ENCODE measurements at regions not wholly inside any gene's neighbourhood (a gene's known extent, or its start where the extent isn't known, plus 50 kb on each side); places are given as distances from the start of the nearest gene placed in this dataset.
"Not testable (repeated sequence)": the region's sequence is repeated elsewhere in the genome, so short reads cannot be mapped to it uniquely, and the experiment has no call there.

DNA sequence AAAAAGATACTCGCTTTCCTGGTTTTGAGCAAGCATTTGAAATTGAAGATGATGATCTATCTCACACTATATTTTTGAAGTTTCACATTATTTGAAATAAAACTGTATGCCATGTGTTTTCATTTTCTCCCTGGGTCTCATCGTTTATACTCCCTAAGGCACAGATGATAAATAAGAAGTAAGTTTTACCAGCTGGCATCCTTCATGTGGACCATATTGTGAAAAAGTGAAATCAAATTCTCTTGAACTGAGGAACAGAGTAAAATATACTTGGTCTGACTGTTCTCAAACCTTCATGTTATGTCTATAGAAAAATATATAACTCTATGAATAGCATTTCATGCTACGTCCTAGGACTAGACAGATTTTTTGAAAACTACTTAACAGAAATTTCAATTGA lies 1600.9 kb upstream of the C9orf72 start:
- no peaks in the 10 kb centered on the region for H3K9me3 ChIP-seq (ENCODE audit: control extremely low read depth in 1 of 5, control insufficient read depth in 4 of 5, insufficient read depth in 2 of 5, low read depth in 1 of 5, low read length in 4 of 5)
- no peaks in the 10 kb centered on the region for H3K4me1 ChIP-seq (ENCODE audit: control extremely low read depth in 1 of 4, control insufficient read depth in 4 of 4, insufficient read depth in 4 of 4, low read length in 3 of 4)
- POLR2A ChIA-PET: no interaction called here
- peaks cover 0 to 2% (median 0%) of the 10 kb centered on the region in 5 experiments for H3K27me3 ChIP-seq (replicated peaks in 2 of 5; ENCODE audit: control insufficient read depth in 4 of 5, insufficient read depth in 5 of 5, low read length in 4 of 5)
- no peak for DNase-seq
- H3K27ac ChIP-seq (ENCODE audit: insufficient read depth in 1 of 2, low read depth in 1 of 2, low read length in 2 of 2, poor library complexity in 1 of 2, severe bottlenecking in 2 of 2): no peak overlapping the region
- no peaks in the 10 kb centered on the region for H3K36me3 ChIP-seq (ENCODE audit: control insufficient read depth in 4 of 4, insufficient read depth in 4 of 4, low read length in 3 of 4)
- CTCF ChIA-PET: no interaction called here
- no CpG with 5 or more reads among the region's 3 CpGs for WGBS (ENCODE audit: insufficient coverage)
- H3K4me3 ChIP-seq (ENCODE audit: control insufficient read depth in 1 of 7, extremely low read depth in 1 of 7, insufficient read depth in 4 of 7, low read depth in 2 of 7, low read length in 6 of 7): no peak overlapping the region

DNA sequence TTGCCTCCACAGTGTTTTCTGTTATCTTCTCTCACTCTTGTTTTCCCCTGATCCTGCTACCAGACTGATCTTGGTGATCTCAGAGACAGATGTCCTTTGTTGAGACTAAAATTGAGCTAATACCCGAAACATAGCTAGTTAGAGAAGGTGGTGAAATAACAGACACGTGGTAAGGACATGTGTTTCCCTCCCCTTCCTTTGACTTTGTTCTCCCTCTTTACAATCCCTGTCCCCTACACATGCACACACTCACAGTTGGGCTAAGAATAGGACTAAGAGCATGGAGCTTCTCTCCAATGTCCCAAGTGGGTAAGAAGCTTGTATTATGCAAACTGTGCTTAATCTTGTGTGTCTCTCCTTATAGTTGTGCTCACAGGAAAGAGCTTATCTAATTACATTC lies 1603.0 kb upstream of the C9orf72 start:
- no peak overlapping the region for H3K27ac ChIP-seq (ENCODE audit: insufficient read depth in 1 of 2, low read depth in 1 of 2, low read length in 2 of 2, poor library complexity in 1 of 2, severe bottlenecking in 2 of 2)
- CTCF ChIA-PET: no interaction called here
- DNase-seq: no peak

GRCh38 chr9:29176786-29177185 lies 1603.5 kb upstream of the C9orf72 start:
- ChIA-PET POLR2A (no interaction called here), CTCF (no interaction called here)
- no peaks in the 10 kb centered on the region for H3K4me1 ChIP-seq (ENCODE audit: control extremely low read depth in 1 of 4, control insufficient read depth in 4 of 4, insufficient read depth in 4 of 4, low read length in 3 of 4)
- no peak for DNase-seq
- H3K9me3 ChIP-seq (ENCODE audit: control extremely low read depth in 1 of 5, control insufficient read depth in 4 of 5, insufficient read depth in 2 of 5, low read depth in 1 of 5, low read length in 4 of 5): no peaks in the 10 kb centered on the region
- no peak overlapping the region for H3K27ac ChIP-seq (ENCODE audit: insufficient read depth in 1 of 2, low read depth in 1 of 2, low read length in 2 of 2, poor library complexity in 1 of 2, severe bottlenecking in 2 of 2)
- H3K4me3 ChIP-seq (ENCODE audit: control insufficient read depth in 1 of 7, extremely low read depth in 1 of 7, insufficient read depth in 4 of 7, low read depth in 2 of 7, low read length in 6 of 7): no peak overlapping the region
- WGBS (ENCODE audit: insufficient coverage): no CpG with 5 or more reads among the region's 2 CpGs
- peaks cover 0 to 2% (median 0%) of the 10 kb centered on the region in 5 experiments for H3K27me3 ChIP-seq (replicated peaks in 2 of 5; ENCODE audit: control insufficient read depth in 4 of 5, insufficient read depth in 5 of 5, low read length in 4 of 5)
- no peaks in the 10 kb centered on the region for H3K36me3 ChIP-seq (ENCODE audit: control insufficient read depth in 4 of 4, insufficient read depth in 4 of 4, low read length in 3 of 4)

More for the DNA sequence above, 1603.0 kb upstream of the C9orf72 start:
- WGBS (ENCODE audit: insufficient coverage): no CpG with 5 or more reads among the region's 2 CpGs
- no peaks in the 10 kb centered on the region for H3K9me3 ChIP-seq (ENCODE audit: control extremely low read depth in 1 of 5, control insufficient read depth in 4 of 5, insufficient read depth in 2 of 5, low read depth in 1 of 5, low read length in 4 of 5)
- H3K27me3 ChIP-seq (replicated peaks in 2 of 5; ENCODE audit: control insufficient read depth in 4 of 5, insufficient read depth in 5 of 5, low read length in 4 of 5): peaks cover 0 to 2% (median 0%) of the 10 kb centered on the region in 5 experiments
- no peaks in the 10 kb centered on the region for H3K36me3 ChIP-seq (ENCODE audit: control insufficient read depth in 4 of 4, insufficient read depth in 4 of 4, low read length in 3 of 4)
- H3K4me1 ChIP-seq (ENCODE audit: control extremely low read depth in 1 of 4, control insufficient read depth in 4 of 4, insufficient read depth in 4 of 4, low read length in 3 of 4): no peaks in the 10 kb centered on the region
- POLR2A ChIA-PET: no interaction called here
- H3K4me3 ChIP-seq (ENCODE audit: control insufficient read depth in 1 of 7, extremely low read depth in 1 of 7, insufficient read depth in 4 of 7, low read depth in 2 of 7, low read length in 6 of 7): no peak overlapping the region

DNA sequence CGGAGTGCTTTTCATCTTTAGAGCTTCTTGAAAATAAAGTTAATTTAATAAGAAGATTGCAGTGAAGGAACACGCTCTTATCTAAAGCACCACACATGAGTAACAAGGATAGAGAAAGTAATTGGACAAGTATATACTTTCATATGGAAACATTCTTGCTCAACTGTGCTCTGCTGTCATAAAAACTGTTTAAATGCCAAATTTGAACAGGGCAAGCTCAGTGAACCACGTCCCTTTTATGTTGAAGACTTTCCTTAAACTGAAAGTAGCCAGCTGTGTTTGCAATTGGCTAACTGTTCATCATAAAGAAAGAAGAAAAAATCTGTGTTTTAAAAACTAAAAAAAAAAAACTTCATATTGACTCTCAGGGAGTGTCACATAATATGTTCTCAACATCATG lies 1610.7 kb upstream of the C9orf72 start:
- Histone ChIP-seq H3K27me3 (replicated peaks in 2 of 5; ENCODE audit: control insufficient read depth in 4 of 5, insufficient read depth in 5 of 5, low read length in 4 of 5) (peaks cover 0 to 3% (median 0%) of the 10 kb centered on the region in 5 experiments), H3K9me3 (ENCODE audit: control extremely low read depth in 1 of 5, control insufficient read depth in 4 of 5, insufficient read depth in 2 of 5, low read depth in 1 of 5, low read length in 4 of 5) (no peaks in the 10 kb centered on the region), H3K27ac (ENCODE audit: insufficient read depth in 1 of 2, low read depth in 1 of 2, low read length in 2 of 2, poor library complexity in 1 of 2, severe bottlenecking in 2 of 2) (no peak overlapping the region), H3K4me1 (ENCODE audit: control extremely low read depth in 1 of 4, control insufficient read depth in 4 of 4, insufficient read depth in 4 of 4, low read length in 3 of 4) (no peaks in the 10 kb centered on the region), H3K36me3 (ENCODE audit: control insufficient read depth in 4 of 4, insufficient read depth in 4 of 4, low read length in 3 of 4) (no peaks in the 10 kb centered on the region), H3K4me3 (ENCODE audit: control insufficient read depth in 1 of 7, extremely low read depth in 1 of 7, insufficient read depth in 4 of 7, low read depth in 2 of 7, low read length in 6 of 7) (no peak overlapping the region)
- CTCF ChIA-PET: no interaction called here
- WGBS (ENCODE audit: insufficient coverage): no CpG with 5 or more reads among the region's 3 CpGs
- POLR2A ChIA-PET: no interaction called here
- DNase-seq: no peak

- 100% methylated on average over 5 of the region's 34 CpGs for WGBS (ENCODE audit: insufficient coverage)
- H3K4me3 ChIP-seq (ENCODE audit: control insufficient read depth in 1 of 7, extremely low read depth in 1 of 7, insufficient read depth in 4 of 7, low read depth in 2 of 7, low read length in 6 of 7); H3K27me3 ChIP-seq (replicated peaks in 2 of 5; ENCODE audit: control insufficient read depth in 4 of 5, insufficient read depth in 5 of 5, low read length in 4 of 5); H3K4me1 ChIP-seq (ENCODE audit: control extremely low read depth in 1 of 4, control insufficient read depth in 4 of 4, insufficient read depth in 4 of 4, low read length in 3 of 4); H3K36me3 ChIP-seq (ENCODE audit: control insufficient read depth in 4 of 4, insufficient read depth in 4 of 4, low read length in 3 of 4); DNase-seq; POLR2A ChIA-PET; H3K27ac ChIP-seq (ENCODE audit: insufficient read depth in 1 of 2, low read depth in 1 of 2, low read length in 2 of 2, poor library complexity in 1 of 2, severe bottlenecking in 2 of 2); CTCF ChIA-PET; H3K9me3 ChIP-seq (ENCODE audit: control extremely low read depth in 1 of 5, control insufficient read depth in 4 of 5, insufficient read depth in 2 of 5, low read depth in 1 of 5, low read length in 4 of 5): not testable (repeated sequence)
Measured at GRCh38 chr9:29188771-29189170, 1615.5 kb upstream of the C9orf72 start.

DNA sequence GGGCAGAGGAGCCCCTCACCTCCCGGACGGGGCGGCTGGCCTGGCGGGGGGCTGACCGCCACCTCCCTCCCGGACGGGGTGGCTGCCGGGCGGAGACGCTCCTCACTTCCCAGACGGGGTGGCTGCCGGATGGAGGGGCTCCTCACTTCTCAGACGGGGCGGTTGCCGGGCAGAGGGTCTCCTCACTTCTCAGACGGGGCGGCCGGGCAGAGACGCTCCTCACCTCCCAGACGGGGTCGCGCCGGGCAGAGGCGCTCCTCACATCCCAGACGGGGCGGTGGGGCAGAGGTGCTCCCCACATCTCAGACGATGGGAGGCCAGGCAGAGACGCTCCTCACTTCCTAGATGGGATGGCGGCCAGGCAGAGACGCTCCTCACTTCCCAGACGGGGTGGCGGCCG lies 1615.9 kb upstream of the C9orf72 start:
- H3K36me3 ChIP-seq (ENCODE audit: control insufficient read depth in 4 of 4, insufficient read depth in 4 of 4, low read length in 3 of 4); DNase-seq; H3K4me3 ChIP-seq (ENCODE audit: control insufficient read depth in 1 of 7, extremely low read depth in 1 of 7, insufficient read depth in 4 of 7, low read depth in 2 of 7, low read length in 6 of 7); H3K27ac ChIP-seq (ENCODE audit: insufficient read depth in 1 of 2, low read depth in 1 of 2, low read length in 2 of 2, poor library complexity in 1 of 2, severe bottlenecking in 2 of 2); CTCF ChIA-PET; H3K4me1 ChIP-seq (ENCODE audit: control extremely low read depth in 1 of 4, control insufficient read depth in 4 of 4, insufficient read depth in 4 of 4, low read length in 3 of 4); H3K9me3 ChIP-seq (ENCODE audit: control extremely low read depth in 1 of 5, control insufficient read depth in 4 of 5, insufficient read depth in 2 of 5, low read depth in 1 of 5, low read length in 4 of 5); POLR2A ChIA-PET; H3K27me3 ChIP-seq (replicated peaks in 2 of 5; ENCODE audit: control insufficient read depth in 4 of 5, insufficient read depth in 5 of 5, low read length in 4 of 5): not testable (repeated sequence)
- 96% methylated on average over 15 of the region's 33 CpGs for WGBS (ENCODE audit: insufficient coverage)

DNA sequence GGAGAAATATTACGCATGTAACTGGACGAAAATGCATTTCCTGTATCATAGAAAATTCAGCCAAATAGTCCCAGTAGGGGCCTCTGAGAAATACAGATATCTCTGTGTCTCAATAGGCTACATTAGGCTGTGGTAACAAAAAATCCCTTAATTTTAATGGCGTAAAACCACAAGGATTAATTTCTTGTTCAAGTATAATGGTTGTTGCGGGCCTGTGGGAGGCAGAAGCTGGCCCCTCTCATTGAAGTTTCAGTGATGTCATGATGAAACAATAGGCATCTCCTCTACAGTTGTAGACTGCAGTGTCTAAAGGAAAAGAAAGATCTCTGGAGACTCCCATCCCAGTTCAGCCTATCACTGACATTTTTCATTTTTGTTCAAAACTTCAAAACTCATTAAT lies 1625.6 kb upstream of the C9orf72 start:
- Histone ChIP-seq H3K27ac (ENCODE audit: insufficient read depth in 1 of 2, low read depth in 1 of 2, low read length in 2 of 2, poor library complexity in 1 of 2, severe bottlenecking in 2 of 2) (no peak overlapping the region), H3K4me3 (ENCODE audit: control insufficient read depth in 1 of 7, extremely low read depth in 1 of 7, insufficient read depth in 4 of 7, low read depth in 2 of 7, low read length in 6 of 7) (no peak overlapping the region), H3K9me3 (ENCODE audit: control extremely low read depth in 1 of 5, control insufficient read depth in 4 of 5, insufficient read depth in 2 of 5, low read depth in 1 of 5, low read length in 4 of 5) (peaks cover 0 to under 1% (median 0%) of the 10 kb centered on the region in 5 experiments), H3K27me3 (replicated peaks in 2 of 5; ENCODE audit: control insufficient read depth in 4 of 5, insufficient read depth in 5 of 5, low read length in 4 of 5) (no peaks in the 10 kb centered on the region), H3K4me1 (ENCODE audit: control extremely low read depth in 1 of 4, control insufficient read depth in 4 of 4, insufficient read depth in 4 of 4, low read length in 3 of 4) (no peaks in the 10 kb centered on the region), H3K36me3 (ENCODE audit: control insufficient read depth in 4 of 4, insufficient read depth in 4 of 4, low read length in 3 of 4) (no peaks in the 10 kb centered on the region)
- ChIA-PET POLR2A (no interaction called here), CTCF (no interaction called here)
- DNase-seq: no peak
- WGBS (ENCODE audit: insufficient coverage): 100% methylated on average over 3 of the region's 4 CpGs
